Left hindlimb (tissue), 1 donor: ENCODE measurements at regions not wholly inside any gene's neighbourhood (a gene's known extent, or its start where the extent isn't known, plus 50 kb on each side); places are given as distances from the start of the nearest gene placed in this dataset.

ENCODE experiments used
- DNase-seq: peaks from one replicate; pipeline ENCODE4 v3.0.0-alpha.2; 2018

DNA sequence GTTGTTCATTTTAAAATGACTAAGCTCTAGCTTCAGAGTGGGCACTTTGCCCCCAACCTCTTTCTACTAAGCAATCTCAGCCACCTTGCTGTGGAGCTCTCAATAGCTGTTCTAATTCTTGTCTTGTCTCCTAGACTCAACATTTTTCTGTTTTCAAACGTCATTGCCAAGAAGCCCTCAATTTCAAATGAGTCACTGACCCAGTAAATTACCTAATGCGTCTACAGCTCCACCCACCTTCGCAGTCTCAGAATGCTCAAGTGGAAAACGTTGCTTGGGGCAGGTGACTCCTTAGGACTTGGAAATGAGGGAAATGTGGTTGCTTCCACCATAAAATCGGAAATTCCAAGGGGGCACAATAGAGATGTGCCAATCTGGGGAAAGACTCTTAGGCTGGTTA is 59.0 kb downstream of the ING2 start:
- DNase-seq = no peak

DNA sequence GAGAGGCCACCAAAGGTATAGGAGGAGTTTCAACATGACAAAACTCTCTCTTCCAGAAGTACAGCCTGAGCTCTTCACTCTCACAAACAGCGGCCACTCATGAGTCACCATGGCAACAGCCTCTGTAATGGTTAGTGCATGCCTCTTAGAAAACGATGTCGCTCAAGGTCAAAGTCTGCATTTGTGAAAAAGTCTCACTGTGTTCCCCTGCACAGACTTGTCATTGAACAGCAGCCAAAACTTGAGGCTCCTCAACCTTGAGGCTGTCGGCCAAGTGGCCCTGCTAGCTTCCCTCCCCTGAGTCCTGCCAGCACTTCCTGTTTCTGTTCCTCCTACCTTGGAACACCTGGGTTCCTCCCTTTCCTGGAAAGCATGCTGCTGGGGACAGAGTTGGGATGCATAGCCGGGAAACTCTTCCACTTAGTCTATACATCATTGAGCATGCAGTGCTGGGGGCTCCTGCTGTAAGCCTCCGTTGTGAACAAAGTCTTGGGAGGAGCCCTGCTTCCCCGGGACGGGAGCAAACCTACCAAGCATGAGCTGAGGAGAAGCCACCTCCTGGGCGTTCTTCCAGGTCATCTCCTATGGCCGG is 66.6 kb downstream of the ING2 start:
- peak; percentile 36 for DNase-seq

DNA sequence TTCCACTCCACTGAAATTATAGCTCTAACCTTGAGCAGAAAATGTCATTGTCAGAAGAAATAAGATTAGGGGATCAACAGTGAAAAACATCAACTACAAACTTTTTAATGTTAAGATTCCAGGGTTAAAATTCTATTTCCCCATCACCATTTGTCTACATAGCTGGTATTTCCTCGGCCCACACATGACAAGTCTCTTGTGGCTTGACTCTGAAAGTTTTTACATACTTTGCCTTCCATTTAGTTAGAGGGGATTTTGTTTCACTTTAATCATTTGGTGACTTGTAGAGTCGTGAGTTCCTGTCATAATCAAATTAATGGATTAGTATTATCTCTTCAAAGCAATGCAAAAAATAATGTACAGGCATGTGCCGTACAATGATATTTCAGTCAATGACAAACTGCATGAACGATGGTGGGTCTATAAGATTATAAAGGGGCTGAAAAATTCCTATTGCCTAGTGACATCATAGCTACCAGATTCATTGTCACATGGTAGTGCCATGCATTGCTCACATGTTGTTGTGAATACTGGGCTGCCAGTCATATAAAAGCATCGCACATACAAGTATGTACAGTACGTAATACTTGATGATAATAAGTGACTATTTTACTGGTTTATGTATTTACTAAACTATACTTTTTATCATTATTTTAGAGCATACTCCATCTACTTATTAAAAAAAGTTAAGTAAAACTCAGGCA is 72.0 kb downstream of the ING2 start:
- no peak for DNase-seq

DNA sequence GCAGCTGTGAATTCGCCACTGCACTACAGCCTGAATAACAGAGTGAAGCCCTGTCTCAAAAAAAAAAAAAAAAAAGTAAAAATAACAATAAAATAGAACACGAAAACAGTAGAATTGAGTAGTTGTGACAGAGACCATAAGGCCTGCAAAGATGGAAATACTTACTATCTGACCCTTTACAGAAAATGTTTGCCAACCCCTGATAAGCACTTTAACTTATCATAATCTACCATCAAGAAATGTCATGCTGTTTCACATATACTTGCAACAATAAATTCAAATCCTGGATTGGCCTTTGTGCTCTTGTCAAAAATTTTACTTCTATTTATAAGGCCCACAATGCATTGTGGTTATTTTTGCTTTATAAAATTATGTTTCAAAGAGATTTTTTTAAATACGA is 75.5 kb downstream of the ING2 start:
- no peak for DNase-seq

DNA sequence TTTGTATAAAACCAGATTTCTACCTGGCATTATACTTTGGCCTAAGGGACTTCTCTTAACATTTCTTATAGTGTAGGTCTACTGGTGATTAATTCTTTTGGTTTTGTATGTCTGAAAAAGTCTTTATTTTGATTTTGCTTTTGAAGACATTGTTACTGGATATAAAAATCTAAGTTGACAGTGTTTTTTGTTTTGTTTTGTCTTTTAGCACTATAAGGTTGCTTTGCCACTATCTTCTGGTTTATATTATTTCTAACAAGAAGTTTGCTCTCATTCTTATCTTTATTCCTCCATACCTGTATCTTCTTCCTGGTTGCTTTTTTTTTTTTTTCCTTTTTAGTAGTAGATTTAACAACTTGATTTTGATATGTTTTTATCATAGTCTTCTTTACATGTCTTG is 76.0 kb downstream of the ING2 start:
- no peak for DNase-seq

DNA sequence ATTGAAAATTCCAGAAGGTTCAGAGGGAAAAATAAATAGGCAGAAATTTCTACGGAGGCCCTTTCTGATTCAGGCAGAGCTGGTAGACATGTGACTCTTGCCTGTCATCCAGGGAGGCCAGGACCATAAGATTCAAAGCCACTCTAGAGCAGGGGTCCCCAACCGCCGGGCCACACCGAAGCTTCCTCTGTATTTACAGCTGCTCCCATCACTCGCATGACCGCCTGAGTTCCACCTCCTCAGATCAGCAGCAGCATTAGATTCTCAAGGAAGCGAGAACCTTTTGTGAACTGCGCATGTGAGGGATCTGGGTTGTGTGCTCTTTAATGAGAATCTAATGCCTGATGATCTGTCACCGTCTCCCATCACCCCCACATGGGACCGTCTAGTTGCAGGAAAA is 72.2 kb downstream of the RWDD4 start:
- DNase-seq = no peak

DNA sequence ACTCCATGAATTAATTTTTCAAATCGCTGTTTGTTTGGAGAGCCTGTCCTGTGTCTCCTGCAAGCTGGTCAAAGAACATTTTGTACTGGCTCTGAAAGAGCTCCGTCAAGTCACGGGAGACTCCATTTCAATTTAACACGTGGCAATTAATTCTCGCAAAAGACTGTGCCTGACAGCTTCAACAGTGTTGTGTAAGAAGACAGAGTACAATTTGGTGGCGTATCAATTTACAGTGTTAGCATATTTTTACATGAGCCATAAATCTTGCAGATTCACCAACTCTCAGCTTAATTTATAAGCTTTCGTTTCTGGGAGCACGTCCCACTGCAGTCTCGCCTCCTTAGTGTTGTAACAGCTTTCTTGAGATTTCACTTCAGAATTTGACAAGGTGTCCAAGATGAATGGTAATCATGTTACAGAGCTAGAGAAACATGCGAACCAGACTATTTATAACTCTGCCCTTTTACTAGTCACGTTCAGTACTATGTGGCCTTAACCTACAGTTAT is 70.8 kb downstream of the RWDD4 start:
- DNase-seq = no peak

DNA sequence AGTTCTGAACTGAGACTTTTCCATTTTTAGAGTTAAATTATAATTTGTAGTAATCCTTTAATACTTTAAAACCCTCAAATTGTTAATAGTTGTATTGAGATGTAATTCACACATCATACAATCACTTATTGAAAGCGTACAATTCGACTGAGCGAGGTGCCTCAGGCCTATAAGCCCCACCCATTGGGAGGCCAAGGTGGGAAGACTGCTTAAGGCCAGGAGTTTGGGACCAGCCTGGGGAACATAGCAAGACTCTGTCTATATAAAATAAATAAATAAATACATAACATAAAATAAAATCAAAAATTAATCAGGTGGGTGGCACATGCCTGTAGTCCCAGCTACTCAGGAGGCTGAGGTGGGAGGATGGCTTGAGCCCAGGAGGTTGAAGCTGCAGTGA is 70.3 kb downstream of the RWDD4 start:
- DNase-seq = no peak

DNA sequence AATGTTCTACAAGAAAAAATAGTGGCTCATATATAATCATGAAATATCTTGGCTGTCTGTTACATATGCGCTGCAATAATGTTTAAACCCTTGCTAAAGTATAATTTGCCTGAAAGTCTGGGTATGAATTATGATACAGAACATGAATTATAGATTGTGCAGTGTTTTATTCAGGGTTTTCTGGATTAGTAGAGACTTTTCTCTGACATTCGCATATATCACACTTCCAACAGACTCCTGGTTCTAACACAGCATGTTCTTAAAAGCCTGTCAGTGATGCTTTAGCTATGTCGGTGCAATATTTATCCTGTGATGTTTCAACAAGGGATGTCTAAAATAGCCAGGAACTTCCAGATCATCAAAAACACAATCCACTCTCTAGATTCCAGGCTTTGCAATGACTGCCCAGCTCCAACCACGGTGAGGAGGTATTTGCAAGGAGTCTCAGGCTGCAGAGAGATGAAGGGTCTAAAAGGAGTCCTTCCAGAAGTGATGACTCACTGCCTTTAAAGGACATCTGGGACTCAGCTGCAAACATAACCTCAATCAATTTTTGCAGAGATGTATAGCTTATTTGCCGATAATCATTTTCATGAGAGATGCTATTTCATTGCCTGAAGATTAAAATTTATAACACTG is 69.4 kb downstream of the RWDD4 start:
- DNase-seq = no peak
